HG03025 (cell line): ENCODE measurements at regions not wholly inside any gene's neighbourhood (a gene's known extent, or its start where the extent isn't known, plus 50 kb on each side); places are given as distances from the start of the nearest gene placed in this dataset.
"Not testable (repeated sequence)": the region's sequence is repeated elsewhere in the genome, so short reads cannot be mapped to it uniquely, and the experiment has no call there.

ENCODE experiments used
- ATAC-seq: cut with Tn5 transposase; IDR thresholded peaks from one replicate; pipeline ENCODE4 v1.9.1; 2021; ENCODE audit warnings: mild to moderate bottlenecking, moderate library complexity; ENCODE audit not compliant: unreplicated experiment, low FRiP score

DNA sequence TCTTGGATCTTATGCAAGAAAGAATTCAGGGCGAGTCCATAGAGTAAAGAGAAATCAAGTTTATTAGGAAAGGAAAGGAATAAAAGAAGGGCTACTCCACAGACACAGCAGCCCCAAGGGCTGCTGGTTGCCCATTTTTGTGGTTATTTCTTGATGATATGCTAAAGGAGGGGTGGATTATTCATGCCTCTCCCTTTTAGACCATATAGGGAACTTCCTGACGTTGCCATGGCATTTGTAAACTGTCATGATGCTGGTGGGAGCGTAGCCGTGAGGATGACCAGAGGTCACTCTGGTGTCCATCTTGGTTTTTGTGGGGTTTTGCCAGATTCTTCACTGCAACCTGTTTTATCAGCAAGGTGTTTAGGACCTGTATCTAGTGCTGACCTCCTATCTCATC lies 115.4 kb upstream of the CARD11 start:
- no peak for ATAC-seq

DNA sequence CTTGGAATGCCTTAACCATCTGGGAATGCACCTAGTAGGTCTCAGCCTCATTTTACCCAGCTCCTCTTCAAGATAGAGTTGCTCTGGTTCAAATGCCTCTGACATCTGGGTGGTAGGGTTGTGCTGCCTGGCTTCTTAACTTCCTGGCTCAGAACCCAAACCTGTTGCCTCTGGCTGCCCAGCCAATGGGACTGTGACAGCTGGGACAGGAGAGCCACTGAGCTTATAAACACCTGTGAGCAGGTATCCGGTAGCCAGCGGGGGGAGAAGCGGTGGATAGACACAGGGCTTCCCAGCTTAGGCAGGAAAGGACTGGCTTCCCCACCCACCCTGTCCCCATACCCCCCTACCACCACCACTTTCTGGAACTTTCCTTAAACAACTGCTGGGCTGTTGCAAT lies 115.8 kb upstream of the CARD11 start:
- no peak for ATAC-seq

DNA sequence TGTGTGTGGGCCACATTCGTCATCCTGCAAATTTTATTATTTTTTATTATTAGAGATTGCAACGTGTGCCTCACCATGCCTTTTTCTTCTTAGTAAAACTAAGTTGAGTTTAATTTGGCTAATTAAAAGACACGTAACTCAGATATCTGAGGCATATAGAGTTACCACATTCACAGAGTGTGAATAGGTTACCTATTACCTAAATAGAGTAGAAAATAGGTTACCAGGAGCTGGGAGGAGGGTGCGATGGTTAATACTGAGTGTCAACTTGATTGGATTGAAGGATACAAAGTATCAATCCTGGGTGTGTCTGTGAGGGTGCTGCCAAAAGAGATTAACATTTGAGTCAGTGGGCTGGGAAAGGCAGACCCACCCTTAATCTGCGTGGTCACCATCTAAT lies 116.3 kb upstream of the CARD11 start:
- ATAC-seq: not testable (repeated sequence)

DNA sequence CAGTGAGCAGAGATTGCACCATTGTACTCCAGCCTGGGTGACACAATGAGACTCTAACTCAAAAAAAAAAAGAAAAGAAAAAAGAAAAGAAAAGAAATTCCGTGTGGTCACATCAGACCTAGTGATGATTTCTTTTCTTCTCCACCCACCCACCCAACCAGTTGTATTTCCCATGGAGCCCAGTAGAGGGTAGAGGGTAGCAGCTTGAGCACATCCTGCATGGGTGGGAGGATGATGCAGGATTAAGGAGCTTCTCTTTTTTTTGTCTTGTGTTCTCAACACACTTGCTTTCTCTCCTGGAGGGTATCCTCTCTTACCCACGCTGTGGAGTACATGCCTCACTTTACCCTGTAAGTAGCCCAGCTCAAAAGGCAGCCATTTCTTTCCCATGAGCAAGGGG lies 118.6 kb upstream of the CARD11 start:
- ATAC-seq: no peak

DNA sequence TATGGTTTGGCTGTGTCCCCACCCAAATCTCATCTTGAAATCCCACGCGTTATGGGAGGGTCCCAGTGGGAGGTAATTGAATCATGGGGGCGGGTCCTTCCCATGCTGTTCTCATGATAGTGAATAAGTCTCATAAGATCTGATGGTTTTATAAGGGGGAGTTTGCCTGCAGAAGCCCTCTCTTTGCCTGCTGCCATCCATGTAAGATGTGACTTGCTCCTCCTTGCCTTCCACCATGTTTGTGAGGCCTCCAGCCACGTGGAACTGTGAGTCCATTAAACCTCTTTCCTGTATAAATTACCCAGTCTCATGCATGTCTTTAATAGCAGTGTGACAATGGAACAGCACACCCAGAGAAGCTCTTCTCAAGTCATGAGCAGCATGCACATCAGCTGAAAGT lies 119.1 kb upstream of the CARD11 start:
- ATAC-seq: not testable (repeated sequence)

DNA sequence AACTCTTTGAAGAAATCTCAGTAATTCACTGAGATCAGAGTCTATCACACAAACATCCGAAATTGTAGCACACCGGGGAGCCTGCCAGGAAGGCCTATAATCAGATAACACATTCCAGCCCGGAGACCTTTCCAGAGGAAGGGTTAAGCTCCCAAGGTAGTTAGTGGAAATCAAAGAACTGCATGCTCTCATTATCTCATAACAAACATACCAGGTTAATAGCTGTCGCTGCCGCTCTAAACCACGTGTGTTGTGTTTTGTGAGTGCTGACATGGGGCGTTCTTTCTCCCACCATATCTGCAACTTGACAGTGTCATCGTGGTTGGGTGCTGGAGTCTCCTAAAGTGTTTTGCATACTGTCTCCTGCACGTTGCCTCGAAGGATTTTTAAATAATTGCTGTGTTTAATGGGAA lies 120.7 kb upstream of the CARD11 start:
- ATAC-seq: no peak

DNA sequence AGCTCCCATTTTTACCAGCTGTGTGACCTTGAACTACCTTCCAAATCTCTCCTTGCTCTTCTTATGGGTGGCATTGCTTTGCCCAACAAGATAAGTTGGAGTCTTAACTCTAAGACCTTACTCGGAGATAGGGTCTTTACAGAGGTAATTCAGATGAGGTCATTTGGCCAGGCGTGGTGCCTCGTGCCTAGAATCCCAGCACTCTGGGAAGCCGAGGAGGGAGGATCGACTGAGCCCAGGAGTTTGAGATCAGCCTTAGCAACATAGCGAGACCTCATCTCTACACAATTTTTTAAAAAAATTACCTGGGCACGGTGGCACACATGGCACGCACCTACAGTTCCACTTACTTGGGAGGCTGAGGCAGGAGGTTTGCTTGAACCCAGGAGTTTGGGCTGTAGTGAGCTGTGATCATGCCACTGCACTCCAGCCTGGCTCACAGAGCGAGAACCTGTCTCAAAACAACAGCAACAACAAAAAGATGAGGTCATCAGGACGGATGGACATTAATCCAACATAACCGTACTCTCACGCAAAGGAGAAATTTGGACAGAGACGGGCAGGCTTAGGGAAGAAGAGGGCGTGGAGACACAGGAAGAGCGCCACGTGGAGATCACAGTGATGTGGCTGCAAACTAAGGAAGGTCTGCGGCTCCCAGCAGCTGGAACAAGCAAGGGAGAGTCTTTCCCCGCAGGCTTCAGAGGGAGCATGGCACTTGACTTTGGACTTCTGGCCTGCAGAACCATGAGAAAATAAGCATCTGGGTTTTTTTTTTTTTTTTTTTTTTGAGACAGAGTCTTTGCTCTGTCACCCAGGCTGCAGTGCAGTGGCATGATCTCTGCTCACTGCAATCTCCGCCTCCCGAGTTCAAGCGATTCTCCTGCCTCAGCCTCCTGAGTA lies 122.3 kb upstream of the CARD11 start:
- no peak for ATAC-seq

DNA sequence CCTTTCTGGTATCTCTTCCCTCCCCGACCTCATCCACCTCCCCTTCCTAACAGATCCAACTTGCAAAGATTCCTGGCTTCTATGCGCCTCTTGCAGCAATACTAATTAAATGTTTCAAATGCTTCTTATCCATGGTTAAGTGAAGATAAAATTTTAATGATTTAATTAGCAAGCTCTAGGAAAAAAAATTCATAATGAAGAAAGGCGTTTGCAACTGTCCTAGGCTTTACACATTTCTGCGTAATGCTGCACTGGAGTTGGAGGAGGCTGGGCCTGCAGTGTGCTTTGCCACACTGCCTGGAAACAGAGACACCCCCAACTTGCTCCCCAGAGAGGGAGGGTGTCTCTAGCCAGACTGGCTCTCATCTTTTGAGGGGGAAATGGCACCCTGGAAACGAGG lies 123.9 kb upstream of the CARD11 start:
- ATAC-seq: no peak

DNA sequence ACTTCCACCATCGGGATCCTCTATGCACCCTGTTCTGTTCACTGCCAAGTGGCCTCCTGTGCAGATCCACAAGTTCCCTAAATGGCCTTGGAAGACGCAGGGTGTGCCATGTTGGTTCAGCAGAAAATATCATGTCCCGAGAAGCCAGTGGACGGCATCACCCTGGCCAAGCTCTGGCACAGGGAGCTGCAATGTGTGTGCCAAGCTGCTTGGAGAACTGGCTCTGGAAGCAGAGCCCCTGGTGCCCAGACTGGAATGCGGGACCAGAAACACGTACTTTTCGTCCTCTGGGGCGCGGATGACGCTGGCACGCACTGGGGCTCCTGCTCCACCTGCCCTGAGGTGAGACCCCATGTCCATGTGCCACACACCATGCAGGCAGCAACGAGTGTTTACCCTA lies 124.7 kb upstream of the CARD11 start:
- no peak for ATAC-seq

DNA sequence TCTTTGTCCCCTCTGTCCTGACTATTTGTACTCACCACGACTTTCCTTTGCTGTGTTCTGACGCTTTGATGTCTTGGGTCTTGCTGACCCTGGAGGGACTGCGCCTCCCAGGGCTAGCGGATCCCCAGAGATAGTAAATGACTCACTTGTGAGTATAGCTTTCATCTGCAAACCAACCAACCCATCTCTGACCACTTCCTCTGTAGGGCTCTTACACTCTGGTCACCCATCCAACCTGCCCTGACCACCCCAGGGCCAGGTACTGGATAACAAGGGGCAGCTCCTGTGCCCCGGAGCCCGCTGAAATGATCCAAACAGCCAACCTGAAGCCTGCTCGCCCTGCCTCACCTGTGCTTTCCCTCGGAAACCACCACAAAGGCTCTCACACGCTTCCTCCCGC lies 125.2 kb upstream of the CARD11 start:
- ATAC-seq: no peak

DNA sequence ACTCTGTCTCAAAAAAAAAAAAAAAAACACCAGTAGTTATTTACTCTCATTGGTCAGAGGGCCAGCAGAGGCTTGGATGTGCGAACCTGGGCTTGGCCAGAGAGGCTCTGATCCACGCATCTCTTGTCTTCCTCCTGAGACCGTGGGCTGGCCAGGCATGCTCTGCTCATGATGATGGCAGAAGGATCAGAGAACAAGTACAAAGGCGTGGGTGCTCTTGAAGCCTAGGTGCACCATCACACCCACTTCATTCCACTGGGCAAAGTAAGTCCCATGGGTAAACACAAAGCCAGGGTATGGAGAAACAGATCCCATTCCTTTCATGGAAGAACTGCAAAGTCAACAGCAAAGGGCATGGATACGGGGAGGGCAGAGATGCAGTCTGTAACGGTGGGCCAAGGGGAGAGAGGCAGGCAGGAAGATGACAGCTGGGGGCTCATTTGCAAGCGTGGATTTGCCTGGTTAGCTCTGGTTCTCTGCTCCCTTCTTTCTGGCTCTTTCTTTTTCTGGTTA lies 128.2 kb upstream of the SDK1 start:
- no peak for ATAC-seq

DNA sequence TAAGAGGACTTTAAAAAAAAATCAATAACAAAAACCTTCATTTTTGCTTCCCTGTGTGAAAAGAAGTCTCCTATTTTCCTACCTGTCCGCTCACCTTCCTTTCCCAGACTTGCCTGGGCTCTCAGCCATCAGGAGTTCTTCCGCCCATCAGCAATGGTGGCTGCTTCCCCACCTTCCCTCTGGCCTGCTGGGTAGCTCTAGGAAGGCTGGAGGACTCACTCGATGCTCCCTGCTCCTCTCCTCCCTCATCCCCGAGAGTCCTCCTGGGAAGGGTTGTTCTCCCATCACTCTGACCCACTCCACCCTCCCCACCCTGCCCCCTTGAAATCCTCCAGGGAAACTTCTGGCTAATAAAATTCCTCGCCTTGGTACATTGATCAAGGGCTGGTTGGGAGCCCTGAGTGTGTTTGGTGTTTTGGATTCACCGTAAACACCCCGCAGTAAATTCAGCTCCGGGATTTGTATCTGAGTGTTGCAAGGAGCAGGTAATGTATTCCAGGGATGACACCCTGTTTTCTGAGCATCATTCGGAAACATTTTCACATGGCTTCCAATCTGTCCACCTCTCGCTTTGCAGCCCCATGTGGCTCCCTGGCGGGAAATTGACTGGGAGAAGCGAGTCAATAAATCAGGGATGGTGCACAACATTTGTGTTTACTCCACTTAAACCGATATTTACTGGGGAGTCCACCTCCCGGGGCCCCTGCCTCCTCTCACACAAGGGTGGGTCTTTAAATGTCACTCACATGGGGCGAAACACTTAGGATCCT lies 126.4 kb upstream of the SDK1 start:
- ATAC-seq: no peak

DNA sequence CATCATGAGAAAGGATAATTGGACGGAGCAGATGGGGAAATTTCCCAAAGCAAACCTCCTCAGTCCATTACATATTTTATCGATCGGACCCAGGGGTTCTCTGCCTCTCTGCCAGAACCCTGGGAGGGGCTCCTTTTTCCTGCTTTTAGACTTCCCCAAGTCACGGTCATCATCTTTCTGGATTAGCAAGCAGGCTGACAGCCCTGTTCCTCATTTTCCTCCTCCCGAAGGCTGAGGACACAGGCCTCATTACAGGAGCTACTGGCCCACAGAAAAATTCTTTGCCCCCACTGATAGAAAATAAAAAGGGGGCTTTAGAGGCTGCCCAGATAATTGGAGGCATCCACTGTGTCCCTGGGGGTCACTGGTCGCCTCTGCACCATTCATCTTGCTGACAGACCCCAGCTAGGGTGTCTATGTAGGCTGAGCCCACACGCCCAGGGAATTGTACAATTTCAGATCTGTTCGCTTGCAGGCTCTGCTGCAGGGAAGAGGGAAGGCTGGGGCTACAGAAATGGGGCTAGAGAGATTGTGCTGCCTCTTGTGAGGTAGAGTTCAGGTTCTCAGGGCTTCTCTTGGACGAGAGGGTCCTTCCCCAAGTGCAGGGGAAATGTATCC lies 125.7 kb upstream of the SDK1 start:
- no peak for ATAC-seq

DNA sequence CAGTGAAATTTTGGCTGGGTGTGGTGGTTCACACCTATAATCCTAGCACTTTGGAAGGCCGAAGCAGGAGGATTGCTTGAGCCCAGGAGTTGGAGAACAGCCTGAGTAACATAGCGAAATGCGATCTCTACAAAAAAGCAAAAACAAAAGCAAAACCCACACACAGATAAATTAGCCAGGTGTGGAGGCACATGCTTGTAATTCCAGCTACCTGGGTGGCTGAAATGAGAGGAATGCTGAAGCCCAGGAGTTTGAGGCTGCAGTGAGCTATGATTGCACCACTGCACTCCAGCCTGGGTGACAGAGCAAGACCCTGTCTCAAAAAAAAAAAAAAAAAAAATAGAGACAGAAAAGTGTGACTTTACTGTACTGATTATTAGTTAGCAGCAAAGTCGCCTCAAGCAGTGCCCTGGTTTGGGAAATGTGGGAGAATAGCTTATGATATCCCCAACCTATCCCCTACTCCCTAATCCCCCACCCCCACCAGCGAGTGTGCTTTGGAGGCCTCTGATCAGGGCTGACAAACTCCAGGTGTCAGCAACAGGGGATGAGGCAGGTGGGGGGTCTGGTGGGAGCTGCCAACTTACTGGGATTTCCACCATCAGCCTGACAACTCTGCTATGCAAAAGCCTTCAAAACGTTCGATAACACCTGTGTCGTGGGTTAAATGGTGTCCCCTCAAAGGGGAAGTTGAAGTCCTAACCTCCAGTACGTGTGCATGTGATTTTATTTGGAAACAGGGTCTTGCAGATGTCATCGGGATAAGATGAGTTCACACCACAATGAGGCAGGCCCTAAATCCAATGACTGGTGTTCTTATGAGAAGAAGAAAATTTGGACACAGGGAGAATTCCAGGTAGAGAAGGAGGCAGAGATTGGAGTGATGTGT lies 124.7 kb upstream of the SDK1 start:
- no peak for ATAC-seq

DNA sequence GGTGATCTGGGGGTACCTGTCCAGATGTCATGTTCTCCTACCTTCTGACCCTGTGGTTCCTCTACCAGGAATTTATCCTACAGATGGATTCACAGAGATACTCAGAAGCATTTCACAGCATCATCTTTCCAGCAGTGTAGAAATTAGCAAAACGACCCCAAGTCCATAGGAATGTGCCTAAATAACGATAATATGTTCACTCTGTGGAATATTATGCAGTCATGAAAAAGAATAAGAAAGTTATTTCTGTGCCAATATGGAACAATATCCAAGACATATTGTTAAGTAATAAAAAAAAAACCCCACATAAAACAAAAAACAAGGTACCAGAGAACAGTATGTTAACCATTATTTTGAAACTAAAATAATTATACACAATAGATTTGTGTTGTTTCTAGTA lies 123.8 kb upstream of the SDK1 start:
- no peak for ATAC-seq

DNA sequence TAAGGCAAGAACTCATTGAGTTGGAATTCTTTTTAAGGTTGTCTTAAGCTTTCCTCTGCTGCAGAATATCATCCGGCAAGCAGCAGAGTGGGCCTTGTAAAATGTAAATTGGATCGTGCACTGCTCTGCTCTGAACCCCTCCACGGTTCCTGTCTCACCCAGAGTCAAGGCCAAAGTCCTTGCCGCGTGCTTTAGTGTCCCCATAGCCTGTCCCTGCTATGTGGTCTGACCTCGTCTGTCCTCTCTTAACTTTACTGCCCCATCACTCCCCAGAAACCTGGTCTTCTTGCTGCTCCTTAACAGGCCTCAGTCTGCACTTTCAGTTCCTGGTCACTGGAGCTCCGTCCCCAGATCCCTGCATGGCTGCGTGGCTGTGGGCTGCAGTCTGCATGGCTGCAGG lies 121.6 kb upstream of the SDK1 start:
- ATAC-seq: no peak

DNA sequence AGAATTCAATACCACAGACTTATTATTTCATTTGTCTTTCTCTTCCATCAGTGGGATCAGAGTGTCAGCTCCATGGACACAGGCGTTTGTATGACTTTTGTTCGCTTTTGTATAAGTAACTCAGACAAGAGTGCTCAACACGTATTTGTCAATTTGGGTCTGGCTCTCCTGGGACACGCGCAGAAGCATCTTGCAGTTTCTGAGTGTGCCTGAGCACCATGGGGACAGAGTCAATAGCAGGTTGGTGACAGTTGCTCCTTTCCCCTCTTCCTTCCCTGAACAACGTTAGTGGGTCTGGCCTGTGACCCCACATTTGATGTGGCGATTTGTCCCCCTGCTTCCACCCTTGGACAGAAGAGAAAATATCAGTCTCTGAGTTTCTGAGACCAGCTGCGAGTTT lies 120.4 kb upstream of the SDK1 start:
- no peak for ATAC-seq

DNA sequence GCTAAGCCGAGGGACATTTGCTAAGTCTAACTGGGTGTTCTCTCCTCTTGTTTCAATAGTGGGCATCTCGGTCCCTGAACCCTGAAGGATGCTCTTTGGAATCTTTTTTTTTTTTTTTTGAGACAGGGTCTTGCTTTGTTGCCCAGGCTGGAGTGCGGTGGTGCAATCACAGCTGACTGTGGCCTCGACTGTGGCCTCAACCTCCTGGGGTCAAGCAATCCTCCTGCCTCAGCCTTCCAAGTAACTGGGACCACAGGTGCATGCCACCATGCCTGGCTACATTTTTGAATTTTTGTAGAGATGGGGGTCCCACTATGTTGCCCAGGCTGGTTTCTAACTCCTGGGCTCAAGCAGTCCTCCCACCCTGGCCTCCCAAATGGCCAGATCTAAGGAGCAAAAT lies 119.0 kb upstream of the SDK1 start:
- not testable (repeated sequence) for ATAC-seq

DNA sequence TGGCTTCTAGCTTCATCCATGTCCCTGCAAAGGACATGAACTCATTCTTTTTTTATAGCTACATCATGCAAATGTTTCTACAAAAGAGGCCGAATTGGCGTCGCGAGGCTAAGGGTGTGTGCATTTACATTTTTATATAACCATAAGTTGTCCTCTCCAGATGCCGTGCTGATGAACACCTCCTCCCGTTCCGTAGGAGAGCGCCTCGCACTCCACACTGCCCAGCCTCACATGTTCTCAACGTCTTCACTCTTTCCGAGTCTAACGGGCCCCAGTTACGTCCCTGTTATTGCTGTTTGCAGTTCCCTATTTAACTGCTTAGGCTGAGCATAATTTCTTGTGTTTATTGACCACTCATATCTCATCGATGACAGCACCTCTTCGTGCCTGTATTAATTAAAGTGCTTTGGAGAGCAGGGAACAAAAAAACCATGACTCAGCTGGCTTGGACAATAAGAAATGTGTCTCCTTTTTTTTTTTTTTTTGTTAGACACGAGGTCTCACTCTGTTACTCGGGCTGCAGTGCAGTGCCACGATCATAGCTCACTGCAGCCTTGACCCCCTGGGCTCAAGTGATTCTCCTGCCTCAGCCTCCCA lies 113.5 kb upstream of the SDK1 start:
- no peak for ATAC-seq

DNA sequence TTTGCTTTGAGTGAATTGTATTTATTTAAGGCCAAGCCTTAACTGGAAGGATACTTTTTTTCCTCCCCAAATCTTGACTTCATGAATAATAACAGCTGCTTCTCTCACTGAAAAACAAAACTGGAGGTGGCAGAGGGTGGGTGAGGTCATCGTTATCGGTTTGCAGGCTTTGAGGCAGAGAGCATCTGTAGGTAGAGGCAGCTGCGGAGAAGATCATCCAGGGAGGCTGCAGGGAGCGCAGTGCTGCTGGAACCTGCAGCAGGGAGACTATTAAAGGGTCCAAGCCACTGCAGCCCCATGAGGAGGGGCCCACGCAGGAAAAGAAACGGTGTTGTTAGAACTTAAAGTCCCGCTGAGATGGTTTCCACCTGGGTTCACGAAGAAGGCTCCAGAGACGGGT lies 112.1 kb upstream of the SDK1 start:
- no peak for ATAC-seq
